G401 (cell line): ENCODE measurements at regions not wholly inside any gene's neighbourhood (a gene's known extent, or its start where the extent isn't known, plus 50 kb on each side); places are given as distances from the start of the nearest gene placed in this dataset.

Experiments used
- DNase-seq: peaks from one replicate; pipeline ENCODE4 v3.0.0-alpha.2; 2015; ENCODE audit warnings: low spot score
- in situ Hi-C: cut with HindIII; loops from 2 replicates; pipeline ENCODE4 v1.10.0; 2016; ENCODE audit warnings: low sequenced_read_pairs, mixed read lengths

GRCh38 chr20:22303523-22303922 is 280.8 kb downstream of the FOXA2 start:
- in situ Hi-C loops: no loop called here
- DNase-seq: no peak

GRCh38 chr20:22302039-22302438 is 282.3 kb downstream of the FOXA2 start:
- no peak for DNase-seq
- in situ Hi-C loops: no loop called here

- in situ Hi-C loops: no loop called here
- DNase-seq: no peak
These were observed 290.5 kb downstream of the FOXA2 start for GRCh38 chr20:22293886-22294285.

- no peak for DNase-seq
- in situ Hi-C loops: no loop called here
These were observed 294.9 kb downstream of the FOXA2 start for GRCh38 chr20:22289442-22289841.

- DNase-seq: no peak
- in situ Hi-C loops: no loop called here
These were observed 295.4 kb downstream of the FOXA2 start for GRCh38 chr20:22288957-22289356.

- no peak for DNase-seq
- in situ Hi-C loops: no loop called here
These were observed 296.2 kb downstream of the FOXA2 start for GRCh38 chr20:22288156-22288555.

GRCh38 chr20:22285555-22285954 is 298.8 kb downstream of the FOXA2 start:
- no peak for DNase-seq
- in situ Hi-C loops: no loop called here

GRCh38 chr20:22282696-22283095 is 301.7 kb downstream of the FOXA2 start:
- DNase-seq: no peak
- in situ Hi-C loops: no loop called here

- in situ Hi-C loops: no loop called here
- no peak for DNase-seq
These were observed 310.0 kb downstream of the FOXA2 start for GRCh38 chr20:22274330-22274729.

- no peak for DNase-seq
- in situ Hi-C loops: no loop called here
These were observed 315.7 kb downstream of the FOXA2 start for GRCh38 chr20:22268675-22269074.

GRCh38 chr20:22264917-22265316 is 319.5 kb downstream of the FOXA2 start:
- in situ Hi-C loops: no loop called here
- DNase-seq: no peak

- in situ Hi-C loops: no loop called here
These were observed 323.9 kb downstream of the FOXA2 start for GRCh38 chr20:22260506-22260905.

GRCh38 chr20:22257912-22258311 is 326.5 kb downstream of the FOXA2 start:
- in situ Hi-C loops: no loop called here
- DNase-seq: no peak

More at GRCh38 chr20:22260506-22260905, 323.9 kb downstream of the FOXA2 start:
- DNase-seq: no peak

GRCh38 chr20:22248051-22248667 is 336.2 kb downstream of the FOXA2 start:
- in situ Hi-C loops: no loop called here

GRCh38 chr20:22245139-22245538 is 339.2 kb downstream of the FOXA2 start:
- in situ Hi-C loops: no loop called here
- DNase-seq: no peak

More at GRCh38 chr20:22248051-22248667, 336.2 kb downstream of the FOXA2 start:
- DNase-seq: peak; percentile 2

GRCh38 chr20:22243067-22243466 is 341.3 kb downstream of the FOXA2 start:
- DNase-seq: no peak
- in situ Hi-C loops: no loop called here

GRCh38 chr20:22241609-22242008 is 342.8 kb downstream of the FOXA2 start:
- DNase-seq: no peak
- in situ Hi-C loops: no loop called here

- DNase-seq: no peak
- in situ Hi-C loops: no loop called here
These were observed 351.4 kb downstream of the FOXA2 start for GRCh38 chr20:22232923-22233322.

- in situ Hi-C loops: no loop called here
- no peak for DNase-seq
These were observed 351.9 kb downstream of the FOXA2 start for GRCh38 chr20:22232473-22232872.

- in situ Hi-C loops: no loop called here
- no peak for DNase-seq
These were observed 357.3 kb downstream of the FOXA2 start for GRCh38 chr20:22226849-22227700.

GRCh38 chr20:22223236-22223635 is 361.1 kb downstream of the FOXA2 start:
- no peak for DNase-seq
- in situ Hi-C loops: no loop called here
